HAP-1 (cell line): ENCODE measurements at regions not wholly inside any gene's neighbourhood (a gene's known extent, or its start where the extent isn't known, plus 50 kb on each side); places are given as distances from the start of the nearest gene placed in this dataset.

Experiments
- DNase-seq, 2 experiments: peaks; one replicate each; pipeline ENCODE4 v3.0.0-alpha.2; 2016 to 2020; ENCODE audit warnings: low spot score in 2 of 2
- H3K27me3 ChIP-seq: fragments of 250-450 bp; sonication (Bioruptor Pico); 2 replicates; pipeline ENCODE4 v1.5.1; 2020; ENCODE audit warnings: low read depth, mild to moderate bottlenecking, moderate library complexity
- H3K36me3 ChIP-seq: fragments of 250-450 bp; sonication (Bioruptor Pico); replicated peaks from 2 replicates; pipeline ENCODE4 v1.5.1; 2020; ENCODE audit warnings: mild to moderate bottlenecking
- H3K4me1 ChIP-seq: fragments of 250-450 bp; sonication (Bioruptor Pico); 2 replicates; pipeline ENCODE4 v1.5.1; 2020; ENCODE audit warnings: mild to moderate bottlenecking
- H3K4me3 ChIP-seq: fragments of 250-450 bp; sonication (Bioruptor Pico); 2 replicates; pipeline ENCODE4 v1.5.1; 2020; ENCODE audit warnings: mild to moderate bottlenecking, moderate library complexity
- H3K9me3 ChIP-seq: fragments of 250-450 bp; sonication (Bioruptor Pico); 2 replicates; pipeline ENCODE4 v1.5.1; 2020; ENCODE audit warnings: mild to moderate bottlenecking, moderate library complexity
- in situ Hi-C: fragments of 300-500 bp; cut with MboI; formaldehyde crosslinking; loops from 3 replicates; pipeline ENCODE4 v1.14.3; 2020; ENCODE audit warnings: low sequenced_read_pairs, inconsistent platforms, mixed read lengths

DNA sequence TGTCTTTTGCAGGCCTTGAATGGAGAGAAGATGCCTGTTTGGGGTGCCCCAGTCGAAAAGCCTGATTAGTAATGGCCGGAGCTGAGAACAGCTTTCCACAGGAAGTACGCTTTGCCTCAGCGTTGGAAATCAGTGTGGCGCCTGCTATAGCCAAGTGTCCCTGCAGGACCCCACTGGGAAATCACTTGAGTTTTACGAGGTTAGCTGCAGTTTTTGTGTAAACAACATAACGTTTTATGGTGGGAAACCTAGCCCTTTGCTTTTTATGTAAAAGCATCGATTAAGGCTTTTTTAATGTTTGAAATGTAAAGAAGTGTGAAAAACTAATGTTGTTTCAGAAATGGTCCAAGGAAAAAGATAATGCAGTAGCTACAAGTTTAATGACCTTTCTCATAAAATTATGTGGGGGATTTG, 234.2 kb downstream of the TTC32 start:
- Histone ChIP-seq H3K36me3 (no peaks in the 10 kb centered on the region), H3K9me3 (no peaks in the 10 kb centered on the region), H3K27me3 (peaks cover 3% of the 10 kb centered on the region), H3K4me1 (no peaks in the 10 kb centered on the region), H3K4me3 (no peak overlapping the region)
- in situ Hi-C loops: no loop called here
- DNase-seq: no peak

- H3K9me3 ChIP-seq: no peaks in the 10 kb centered on the region
- no peak for DNase-seq
- H3K4me1 ChIP-seq: no peaks in the 10 kb centered on the region
- no peak overlapping the region for H3K4me3 ChIP-seq
- peaks cover 3% of the 10 kb centered on the region for H3K27me3 ChIP-seq
- H3K36me3 ChIP-seq: no peaks in the 10 kb centered on the region
- in situ Hi-C loops: no loop called here
These were observed 234.7 kb downstream of the TTC32 start for GRCh38 chr2:19667085-19667484.

DNA sequence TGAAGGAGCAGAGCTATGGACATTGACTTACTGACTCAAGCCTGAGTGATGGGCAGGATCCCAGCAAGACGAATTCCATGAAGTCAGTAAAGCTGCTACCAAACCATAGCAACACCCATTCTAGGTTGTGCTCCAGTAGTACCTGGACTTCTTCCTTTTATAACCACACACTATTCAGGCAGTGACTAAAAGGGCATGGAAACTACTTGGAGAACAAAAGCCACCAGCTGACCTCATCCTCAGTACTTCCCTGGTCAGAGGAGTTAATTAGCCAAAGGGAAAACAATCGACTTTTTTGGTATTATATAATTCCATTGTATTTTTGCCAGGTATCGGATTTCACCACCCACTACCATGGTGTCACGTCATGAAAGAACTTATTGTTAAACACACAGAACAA, 237.1 kb downstream of the TTC32 start:
- in situ Hi-C loops: no loop called here
- Histone ChIP-seq H3K4me3 (no peak overlapping the region), H3K27me3 (peaks cover 3% of the 10 kb centered on the region), H3K9me3 (no peaks in the 10 kb centered on the region), H3K36me3 (no peaks in the 10 kb centered on the region), H3K4me1 (no peaks in the 10 kb centered on the region)
- no peak for DNase-seq

- H3K27me3 ChIP-seq: no peaks in the 10 kb centered on the region; the same call in 1 of the 2 replicates
- H3K4me3 ChIP-seq: no peak overlapping the region
- DNase-seq: no peak
- in situ Hi-C loops: no loop called here
- no peaks in the 10 kb centered on the region for H3K9me3 ChIP-seq
- H3K36me3 ChIP-seq: no peaks in the 10 kb centered on the region
- no peaks in the 10 kb centered on the region for H3K4me1 ChIP-seq
These were observed 242.6 kb downstream of the TTC32 start for GRCh38 chr2:19659024-19659792.

DNA sequence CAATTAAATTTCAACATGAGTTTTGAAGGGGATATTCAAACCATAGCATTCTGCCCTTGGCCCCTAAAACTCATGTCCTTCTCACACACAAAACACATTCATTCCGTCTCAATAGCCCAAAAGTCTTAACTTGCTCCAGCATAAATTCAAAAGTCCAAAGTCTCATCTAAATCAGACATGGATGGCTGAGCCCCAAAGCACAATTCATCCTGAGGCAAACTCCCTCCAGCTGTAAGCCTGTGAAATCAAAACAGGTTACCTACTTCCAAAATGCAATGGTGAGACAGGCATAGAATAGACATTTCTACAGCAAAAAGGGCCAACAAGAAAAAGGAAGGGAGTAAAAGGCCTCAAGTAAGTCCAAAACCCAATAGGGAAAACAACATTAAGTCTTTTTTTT, 245.8 kb downstream of the TTC32 start:
- Histone ChIP-seq H3K27me3 (no peaks in the 10 kb centered on the region), H3K4me3 (no peak overlapping the region), H3K9me3 (no peaks in the 10 kb centered on the region), H3K36me3 (no peaks in the 10 kb centered on the region), H3K4me1 (no peaks in the 10 kb centered on the region)
- DNase-seq: no peak
- in situ Hi-C loops: no loop called here

DNA sequence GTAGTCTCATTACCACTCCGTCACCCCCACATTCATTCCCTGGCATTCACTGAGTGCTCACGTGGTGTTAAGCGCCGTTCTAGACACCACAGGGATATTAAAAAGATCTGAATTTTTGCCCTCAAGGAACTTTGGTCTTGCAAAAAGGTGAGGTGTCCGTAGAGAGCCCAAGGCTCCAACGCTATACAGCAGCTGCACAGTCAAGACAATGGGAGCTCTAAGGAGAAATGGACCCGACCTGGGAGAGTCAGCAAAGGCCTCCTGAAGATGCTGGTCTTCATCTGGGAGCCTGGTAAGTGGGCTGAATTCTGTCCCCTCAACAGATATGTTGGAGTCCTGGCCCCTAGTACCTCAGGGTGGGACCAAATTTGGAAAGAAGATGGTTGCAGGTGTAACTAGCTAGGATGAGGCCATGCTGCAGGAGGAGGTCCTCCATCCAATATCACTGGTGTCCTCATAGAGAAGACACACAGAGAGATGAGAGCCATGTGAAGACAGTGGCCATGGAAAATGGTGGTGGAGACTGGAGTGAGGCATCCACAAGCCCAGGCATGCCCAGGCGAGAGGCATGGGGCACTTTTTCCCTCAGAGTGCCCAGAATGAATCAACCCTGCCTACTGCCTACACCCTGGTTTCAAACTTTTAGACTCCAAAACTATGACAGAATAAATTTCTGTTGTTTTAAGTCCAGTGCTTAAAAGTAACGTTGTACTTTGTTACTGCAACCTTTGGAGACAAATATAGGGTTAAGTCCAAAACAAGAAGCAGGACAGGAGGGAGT, 247.3 kb downstream of the TTC32 start:
- in situ Hi-C loops: no loop called here
- no peak for DNase-seq

DNA sequence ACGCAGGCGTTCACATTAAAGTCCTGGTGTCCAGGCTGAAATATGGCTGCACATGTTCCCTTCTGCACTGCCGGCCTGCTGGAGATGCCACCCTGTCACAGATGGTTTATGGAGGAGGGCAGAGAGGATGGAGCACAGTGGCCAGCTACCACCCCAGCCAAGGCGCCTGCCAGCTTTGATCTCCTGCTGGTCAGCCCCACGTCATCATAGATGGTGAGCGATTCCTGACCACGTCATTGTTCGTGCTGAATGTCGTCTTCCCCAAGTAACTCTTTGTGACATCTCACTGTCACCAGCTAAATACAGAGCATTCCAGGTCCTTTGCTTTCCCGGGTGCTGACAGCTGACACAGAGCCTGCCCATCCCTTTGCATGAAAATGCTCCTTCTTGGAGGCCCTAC, 248.3 kb downstream of the TTC32 start:
- DNase-seq: no peak
- no peaks in the 10 kb centered on the region for H3K27me3 ChIP-seq
- in situ Hi-C loops: no loop called here
- no peak overlapping the region for H3K4me3 ChIP-seq
- H3K4me1 ChIP-seq: no peaks in the 10 kb centered on the region
- H3K9me3 ChIP-seq: no peaks in the 10 kb centered on the region
- H3K36me3 ChIP-seq: no peaks in the 10 kb centered on the region

More for the DNA sequence above, 247.3 kb downstream of the TTC32 start:
- no peaks in the 10 kb centered on the region for H3K27me3 ChIP-seq
- no peaks in the 10 kb centered on the region for H3K36me3 ChIP-seq
- no peaks in the 10 kb centered on the region for H3K9me3 ChIP-seq
- H3K4me1 ChIP-seq: no peaks in the 10 kb centered on the region
- H3K4me3 ChIP-seq: no peak overlapping the region

GRCh38 chr2:19652811-19653210, 249.0 kb downstream of the TTC32 start:
- Histone ChIP-seq H3K4me3 (no peak overlapping the region), H3K9me3 (no peaks in the 10 kb centered on the region), H3K27me3 (no peaks in the 10 kb centered on the region), H3K4me1 (no peaks in the 10 kb centered on the region), H3K36me3 (no peaks in the 10 kb centered on the region)
- in situ Hi-C loops: no loop called here
- no peak for DNase-seq

- DNase-seq: no peak
- in situ Hi-C loops: no loop called here
- Histone ChIP-seq H3K27me3 (no peaks in the 10 kb centered on the region), H3K36me3 (no peaks in the 10 kb centered on the region), H3K4me1 (no peaks in the 10 kb centered on the region), H3K9me3 (no peaks in the 10 kb centered on the region), H3K4me3 (no peak overlapping the region)
These were observed 250.3 kb downstream of the TTC32 start for GRCh38 chr2:19651466-19651865.

GRCh38 chr2:19649785-19650380, 251.9 kb downstream of the TTC32 start:
- no peaks in the 10 kb centered on the region for H3K4me1 ChIP-seq
- no peaks in the 10 kb centered on the region for H3K9me3 ChIP-seq
- no peaks in the 10 kb centered on the region for H3K36me3 ChIP-seq
- no peak overlapping the region for H3K4me3 ChIP-seq
- in situ Hi-C loops: no loop called here
- DNase-seq: no peak
- no peaks in the 10 kb centered on the region for H3K27me3 ChIP-seq

DNA sequence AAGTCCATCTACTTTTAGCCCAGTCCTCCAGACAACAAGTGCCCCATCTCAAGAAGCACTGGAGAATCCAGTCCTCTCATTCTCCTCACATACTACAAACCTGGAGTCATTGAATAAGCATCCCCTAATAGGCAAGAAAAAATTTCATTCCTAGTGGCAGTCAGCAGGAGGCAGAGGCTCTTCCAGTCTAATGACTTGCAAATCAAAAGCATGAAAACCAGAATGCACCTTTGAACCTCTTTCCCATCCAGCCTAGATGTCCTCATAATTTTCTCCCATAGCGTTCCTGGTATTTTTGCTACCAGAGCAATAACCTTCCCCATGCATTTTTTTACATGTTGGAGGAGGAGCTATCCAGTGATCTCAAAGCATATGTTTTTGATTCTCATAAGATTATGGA, 252.6 kb downstream of the TTC32 start:
- no peaks in the 10 kb centered on the region for H3K9me3 ChIP-seq
- H3K36me3 ChIP-seq: no peaks in the 10 kb centered on the region
- no peaks in the 10 kb centered on the region for H3K4me1 ChIP-seq
- no peaks in the 10 kb centered on the region for H3K27me3 ChIP-seq
- in situ Hi-C loops: no loop called here
- DNase-seq: no peak
- H3K4me3 ChIP-seq: no peak overlapping the region

- in situ Hi-C loops: no loop called here
- Histone ChIP-seq H3K4me1 (no peaks in the 10 kb centered on the region), H3K4me3 (no peak overlapping the region), H3K36me3 (no peaks in the 10 kb centered on the region), H3K9me3 (no peaks in the 10 kb centered on the region), H3K27me3 (no peaks in the 10 kb centered on the region)
- DNase-seq: no peak
These were observed 253.2 kb downstream of the TTC32 start for GRCh38 chr2:19648583-19648982.

- Histone ChIP-seq H3K4me3 (no peak overlapping the region), H3K4me1 (no peaks in the 10 kb centered on the region), H3K27me3 (no peaks in the 10 kb centered on the region), H3K36me3 (no peaks in the 10 kb centered on the region), H3K9me3 (no peaks in the 10 kb centered on the region)
- DNase-seq: no peak
- in situ Hi-C loops: no loop called here
These were observed 254.8 kb downstream of the TTC32 start for GRCh38 chr2:19646987-19647386.

DNA sequence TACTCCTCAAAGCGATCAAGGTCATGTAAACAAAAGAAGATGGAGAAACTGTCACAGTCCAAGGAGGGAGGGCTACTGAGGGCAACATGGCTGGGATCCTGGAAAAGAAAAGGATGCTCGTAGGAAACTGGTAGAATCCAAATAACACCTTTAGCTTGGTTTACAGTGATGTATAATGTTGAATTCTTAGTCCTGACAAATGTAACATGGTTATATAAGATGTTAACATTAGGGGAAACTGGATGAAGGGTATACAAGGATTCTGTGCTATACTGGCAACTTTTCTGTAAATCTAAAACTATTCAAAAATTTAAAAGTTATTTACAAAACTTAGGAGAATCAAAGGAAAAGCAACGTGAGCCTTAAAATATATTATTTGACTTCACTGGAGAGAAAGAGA, 257.0 kb downstream of the TTC32 start:
- Histone ChIP-seq H3K9me3 (no peaks in the 10 kb centered on the region), H3K4me1 (no peaks in the 10 kb centered on the region), H3K36me3 (no peaks in the 10 kb centered on the region), H3K27me3 (no peaks in the 10 kb centered on the region), H3K4me3 (no peak overlapping the region)
- in situ Hi-C loops: no loop called here
- no peak for DNase-seq
